ENCODE measurements at regions not wholly inside any gene's neighbourhood (a gene's known extent, or its start where the extent isn't known, plus 50 kb on each side); places are given as distances from the start of the nearest gene placed in this dataset.
"Not testable (repeated sequence)": the region's sequence is repeated elsewhere in the genome, so short reads cannot be mapped to it uniquely, and the experiment has no call there.

DNA sequence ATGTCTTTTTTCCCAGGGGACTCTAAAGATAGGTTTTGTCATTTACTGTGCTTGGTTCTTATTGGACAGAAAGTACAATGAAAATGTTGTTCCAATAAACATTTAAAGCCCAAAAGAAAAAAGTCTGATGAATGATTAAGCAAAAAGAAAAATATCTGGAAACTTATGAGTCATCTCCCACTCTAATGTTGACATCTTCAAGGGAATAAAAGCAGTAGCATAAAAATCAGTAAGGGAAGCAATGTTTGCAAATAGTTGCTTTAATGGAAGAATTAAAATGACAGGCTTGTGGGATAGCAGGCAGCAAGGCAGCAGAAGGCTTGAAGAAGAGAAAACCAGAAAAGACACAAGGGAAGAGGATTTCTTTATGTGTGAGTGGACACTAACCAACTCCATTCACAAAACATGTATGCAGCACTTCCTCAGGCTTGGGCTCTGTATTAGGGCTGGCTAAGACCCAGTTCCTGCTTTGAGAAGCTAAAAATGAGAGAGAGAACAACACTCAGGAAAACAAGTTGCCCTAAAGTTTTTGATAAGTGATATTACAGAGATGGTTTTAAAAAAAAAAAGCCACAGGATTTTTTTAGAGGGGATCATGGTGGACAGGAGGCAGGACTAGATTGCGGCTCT is 263.2 kb upstream of the NT5E start:
- no peak for DNase-seq

DNA sequence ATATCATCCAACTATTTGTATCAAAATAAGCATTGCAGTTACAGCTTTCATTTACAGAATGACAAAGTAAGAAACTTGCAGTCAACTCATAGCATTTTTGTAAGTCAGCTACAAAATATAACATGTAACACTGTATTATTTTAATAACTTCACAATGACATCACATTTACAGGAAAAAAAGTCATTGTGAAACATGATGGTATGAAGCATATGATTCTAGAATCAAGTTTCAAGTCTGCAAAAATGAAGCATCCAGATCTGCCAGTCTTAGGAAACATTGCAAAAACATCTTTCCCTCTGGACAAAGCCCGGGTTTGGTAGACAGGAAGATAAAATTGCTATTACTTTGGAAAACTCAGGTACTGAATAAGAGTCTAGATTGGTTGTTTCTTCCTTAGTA is 263.9 kb upstream of the NT5E start:
- DNase-seq = no peak

DNA sequence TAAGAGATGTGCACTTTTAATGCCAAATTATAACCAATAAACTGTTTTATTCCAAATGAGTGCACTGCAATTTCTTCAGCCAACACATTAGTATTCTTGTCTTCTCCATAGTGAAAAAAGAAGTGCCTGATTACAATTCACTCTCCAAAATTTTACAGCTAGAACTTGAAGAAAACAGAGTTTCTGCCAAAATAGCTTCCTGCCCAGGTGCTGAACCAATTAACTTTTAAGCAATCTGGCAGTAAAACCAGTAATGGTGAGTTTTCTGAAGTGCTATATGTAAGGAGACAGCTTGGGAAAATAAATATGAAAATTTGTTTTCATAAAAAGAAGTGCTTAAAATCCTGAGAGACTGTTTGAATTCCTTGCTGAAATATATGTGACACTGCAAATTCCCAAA is 266.0 kb upstream of the NT5E start:
- no peak for DNase-seq

DNA sequence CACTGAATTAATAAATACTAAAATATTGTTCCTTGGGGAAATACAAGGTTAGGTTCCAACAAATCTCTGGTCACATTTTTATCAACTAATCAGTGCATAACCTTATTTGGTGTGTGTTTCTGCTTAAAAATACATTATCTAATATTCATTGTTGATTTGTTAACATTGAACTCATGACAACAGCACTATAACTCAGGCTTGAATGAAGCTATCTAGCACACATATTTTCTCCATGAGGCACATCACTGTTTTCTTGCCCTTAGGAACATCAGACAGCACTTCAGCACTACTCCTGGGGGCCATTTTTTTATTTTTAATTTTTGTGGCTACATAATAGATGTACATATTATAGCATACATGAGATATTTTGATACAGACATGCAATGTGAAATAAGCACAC is 277.2 kb upstream of the NT5E start:
- no peak for DNase-seq

DNA sequence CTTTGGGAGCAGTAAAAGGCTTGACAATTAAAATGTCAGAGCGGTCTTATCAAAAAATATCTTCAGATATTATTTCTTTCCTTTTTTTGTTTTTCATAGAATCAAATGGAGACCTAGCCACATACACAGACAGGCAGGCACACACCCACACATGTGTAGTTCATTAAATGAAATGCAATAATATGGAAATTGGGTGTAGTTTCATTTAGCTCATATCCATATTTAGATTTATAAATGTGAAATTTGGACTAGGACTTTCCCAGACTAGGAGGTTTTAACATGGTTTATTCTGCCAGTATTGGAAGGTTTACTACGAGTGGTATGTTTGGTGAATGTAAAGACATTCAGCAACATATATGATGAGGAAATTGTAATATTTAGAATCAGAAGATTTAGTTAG is 277.7 kb upstream of the NT5E start:
- no peak for DNase-seq

DNA sequence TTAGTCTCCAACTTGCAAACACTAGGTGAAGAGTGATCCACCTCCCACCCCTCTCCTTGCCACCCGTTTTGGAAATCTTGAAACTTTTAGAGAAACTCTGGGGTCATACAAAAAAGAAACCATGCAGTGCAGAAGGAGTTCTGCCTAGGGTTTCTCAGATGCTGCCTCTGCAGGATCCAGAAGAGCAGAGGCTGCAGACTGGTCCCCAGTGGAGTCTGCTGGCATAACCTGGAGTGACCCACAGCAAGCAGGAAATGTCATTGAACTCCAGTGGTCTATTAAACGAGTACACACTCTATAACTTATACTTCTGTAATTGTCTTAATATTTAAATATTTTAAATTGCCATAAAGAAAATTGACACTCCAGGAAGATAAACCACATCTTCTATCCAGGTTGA is 280.7 kb upstream of the NT5E start:
- DNase-seq = no peak

DNA sequence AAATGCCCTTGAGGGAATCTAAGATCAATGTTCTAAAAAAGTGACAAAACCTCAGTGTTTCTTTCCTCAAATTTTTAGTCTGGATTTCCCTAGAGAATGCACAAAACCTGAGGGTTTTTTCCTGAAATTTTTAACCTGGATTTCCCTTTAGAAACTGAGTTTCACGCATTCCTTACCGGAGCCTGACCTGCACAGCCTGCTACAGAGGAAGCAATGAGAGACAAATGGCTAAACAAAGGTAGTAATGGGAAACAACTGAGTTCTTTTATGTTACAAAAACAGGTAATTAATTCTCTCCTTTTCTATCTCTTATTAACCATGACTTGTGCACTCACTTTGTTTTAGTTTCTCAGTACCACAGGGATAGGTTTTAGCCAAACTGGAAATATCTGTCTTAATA is 281.7 kb upstream of the NT5E start:
- DNase-seq = no peak

DNA sequence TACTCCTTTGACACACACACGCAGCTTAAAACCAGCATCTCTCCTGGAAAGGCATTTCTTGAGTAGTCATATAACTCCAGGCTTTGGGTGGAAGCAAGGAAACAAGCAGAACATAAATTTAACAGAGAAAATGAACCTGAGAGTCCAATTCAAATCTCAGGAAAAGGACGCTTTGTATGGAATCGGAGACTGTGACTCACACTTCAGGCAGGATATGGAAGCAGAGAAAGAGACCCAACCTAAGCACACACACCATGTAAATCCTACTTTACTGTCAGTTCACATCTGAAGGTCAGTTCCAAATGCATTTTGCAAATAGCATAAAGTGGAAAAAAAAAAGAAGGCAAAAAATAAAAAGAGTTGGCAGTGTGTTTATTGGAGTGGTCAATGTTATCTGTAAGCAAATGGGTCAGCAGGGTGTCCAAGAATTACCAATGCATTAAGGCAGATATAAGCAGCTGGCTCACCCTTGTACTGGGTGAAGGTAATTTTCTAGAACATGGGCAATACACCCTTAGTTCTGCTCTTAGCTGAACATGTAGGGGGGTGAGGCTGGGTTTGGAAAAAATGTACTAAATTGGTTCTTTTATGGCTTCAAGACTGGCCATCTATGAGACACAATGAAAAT is 283.7 kb upstream of the NT5E start:
- no peak for DNase-seq

DNA sequence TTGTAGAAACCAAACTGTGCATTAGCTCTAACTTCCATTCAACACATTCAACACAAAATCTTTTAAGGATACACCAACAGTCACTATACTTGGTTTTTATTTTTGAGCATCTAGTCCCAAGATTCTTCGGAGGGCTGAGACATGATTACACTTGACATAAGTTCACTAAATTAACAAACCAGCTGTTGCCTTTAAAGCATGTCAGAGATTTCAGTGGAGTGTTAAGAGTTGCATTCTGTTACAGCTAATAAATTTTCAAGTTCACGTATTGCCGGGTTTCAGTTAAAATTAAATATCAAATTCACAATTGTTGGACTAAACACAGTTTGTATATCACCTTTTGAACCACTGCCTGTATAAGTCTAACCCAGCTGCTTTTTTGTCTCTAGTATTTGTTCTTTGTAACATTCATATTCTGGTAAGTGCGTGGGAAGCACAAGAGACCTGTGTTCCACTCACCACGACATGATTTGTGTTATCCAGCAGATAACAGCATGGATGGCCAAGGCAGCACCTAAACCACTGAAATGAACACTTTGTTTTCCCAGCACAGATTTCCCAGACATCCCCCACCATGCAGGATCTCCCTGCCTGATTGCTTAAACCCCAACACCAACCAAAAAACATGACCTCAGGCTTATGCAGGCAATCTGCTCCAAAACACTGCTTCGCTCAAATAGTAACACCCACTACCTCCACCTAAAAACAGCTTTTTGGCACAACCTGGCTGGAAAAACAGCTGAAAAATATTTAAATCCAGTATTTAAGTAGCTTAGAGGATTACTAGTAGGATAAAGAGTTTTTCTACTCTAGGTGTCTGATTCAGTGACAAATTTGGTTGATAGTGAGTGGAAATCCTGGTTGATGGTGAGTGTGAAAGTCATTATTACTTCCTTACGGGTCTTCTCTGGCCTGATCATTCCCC is 286.5 kb upstream of the NT5E start:
- DNase-seq = no peak

DNA sequence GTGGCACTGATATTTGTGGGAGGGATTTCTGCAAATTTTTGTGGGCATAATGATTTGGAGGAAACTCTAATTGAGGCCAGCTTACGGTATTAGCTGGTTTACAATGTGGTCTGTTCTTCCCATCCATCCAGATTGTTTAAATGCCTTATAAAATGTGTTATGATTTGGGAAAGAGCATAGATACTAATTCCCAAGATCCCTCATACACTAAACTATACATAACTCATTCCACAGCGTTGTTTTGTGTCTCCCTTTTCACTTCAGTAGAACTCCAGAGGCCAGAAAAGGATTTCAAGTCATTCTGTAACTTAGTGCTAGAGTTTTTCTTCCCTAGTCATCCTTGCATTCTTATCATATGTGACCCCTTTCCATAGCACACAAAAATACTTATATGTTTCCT is 292.6 kb upstream of the NT5E start:
- DNase-seq = no peak

DNA sequence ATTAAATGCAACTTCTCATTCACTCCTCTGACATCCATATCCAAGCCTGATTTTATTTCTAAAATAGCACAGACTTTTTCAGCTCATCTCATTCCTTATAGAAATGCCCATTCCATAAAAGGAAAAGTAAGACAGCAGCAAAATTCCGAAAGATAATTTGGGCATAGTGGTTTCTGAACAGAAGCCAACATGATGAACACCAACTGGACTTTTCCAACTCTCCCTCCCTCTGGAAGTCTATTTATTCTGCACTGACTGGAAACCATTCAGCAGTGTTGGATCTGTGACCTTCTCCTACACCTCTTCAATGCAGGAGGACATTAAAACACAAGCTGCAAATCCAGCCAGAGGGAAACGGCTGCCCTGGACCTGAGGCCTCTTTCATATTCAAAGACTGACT is 306.2 kb upstream of the NT5E start:
- DNase-seq = no peak

DNA sequence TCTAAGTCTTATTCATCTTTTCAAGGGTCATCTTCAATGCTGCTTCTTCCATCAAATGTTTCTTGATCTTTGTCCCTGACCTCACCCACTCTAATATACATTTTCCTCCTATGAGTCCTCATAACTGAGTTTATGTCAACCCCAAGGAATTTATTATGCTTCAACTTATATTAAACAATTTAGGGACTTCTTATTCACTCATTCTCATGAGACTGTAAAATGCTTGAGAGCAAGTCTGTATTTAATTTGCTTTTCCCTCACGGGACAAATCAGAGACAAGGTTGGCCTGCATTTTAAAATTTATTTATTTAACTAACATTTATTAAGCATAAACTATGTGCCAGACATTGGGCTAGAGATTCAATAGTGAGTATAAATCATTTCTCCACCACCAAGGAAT is 312.0 kb upstream of the NT5E start:
- no peak for DNase-seq

DNA sequence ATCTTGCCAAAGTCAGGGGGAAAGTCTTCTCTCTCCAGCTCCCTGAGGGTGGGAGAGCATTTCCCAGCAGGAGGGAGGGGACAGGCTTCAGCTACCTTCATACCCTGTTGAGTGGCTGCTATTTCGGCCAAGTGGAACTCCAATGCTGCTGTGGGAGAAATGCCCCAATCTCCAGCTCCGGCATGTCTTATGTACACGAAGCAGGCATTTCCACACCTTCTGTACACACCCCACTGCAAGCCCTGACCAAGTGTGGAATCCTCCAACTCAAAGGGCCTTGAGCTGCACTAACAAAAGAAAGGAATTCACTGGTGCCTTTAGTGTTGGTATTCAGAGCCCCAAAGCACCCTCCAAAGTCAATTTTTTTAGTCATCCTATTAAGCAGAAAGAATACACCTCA is 313.6 kb upstream of the NT5E start:
- DNase-seq = no peak

DNA sequence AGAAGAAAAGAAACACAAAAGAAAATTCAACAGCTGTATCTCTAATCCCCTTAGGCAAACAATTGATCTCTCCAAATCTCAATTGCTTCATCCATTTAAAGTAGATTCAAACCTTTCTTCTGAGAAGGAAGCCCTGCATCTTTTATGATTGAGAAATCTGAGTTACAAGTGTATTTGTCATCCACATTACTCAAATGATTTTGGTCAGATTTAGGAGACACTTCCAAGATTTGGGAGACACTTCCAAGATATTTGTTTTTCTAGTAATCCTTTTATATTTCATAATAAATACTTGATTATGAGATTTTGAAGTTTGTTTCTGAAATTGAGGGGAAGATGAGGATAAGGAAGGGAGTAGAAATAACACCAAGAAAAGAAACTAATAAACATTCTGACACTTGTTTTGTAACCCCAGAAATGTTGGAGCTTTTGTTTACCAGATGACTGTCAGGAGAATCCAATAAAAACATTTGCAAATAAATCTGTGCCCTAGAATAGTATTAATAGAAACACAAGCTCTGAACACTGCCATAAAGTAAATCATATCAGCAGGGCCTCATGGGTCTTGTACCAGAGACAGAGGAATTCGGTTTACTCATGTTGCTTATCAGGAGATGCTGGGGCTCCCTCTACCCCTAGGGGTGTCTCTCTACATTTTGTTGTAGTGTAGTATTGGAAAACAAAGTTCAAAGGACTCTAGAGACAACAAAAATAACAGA is 314.3 kb upstream of the NT5E start:
- no peak for DNase-seq

DNA sequence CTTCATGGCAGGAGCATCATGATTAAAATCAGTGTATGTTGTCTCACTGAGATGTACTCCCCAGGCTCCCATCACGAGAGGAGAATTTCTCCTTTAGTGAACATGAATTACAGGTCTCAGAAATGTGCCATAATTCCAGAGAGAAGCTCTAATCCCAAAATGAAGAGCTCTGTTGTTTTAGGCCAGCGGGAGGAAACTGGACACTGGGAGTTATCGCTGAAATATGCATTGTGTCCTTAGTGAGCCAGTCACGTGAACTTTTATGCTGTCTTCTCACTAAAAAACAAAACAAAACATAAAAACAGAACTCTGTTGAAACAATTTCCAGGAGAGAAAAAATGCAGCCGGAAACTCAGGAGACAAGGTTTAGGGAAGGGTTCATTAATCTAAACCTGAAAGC is 315.7 kb upstream of the NT5E start:
- no peak for DNase-seq

DNA sequence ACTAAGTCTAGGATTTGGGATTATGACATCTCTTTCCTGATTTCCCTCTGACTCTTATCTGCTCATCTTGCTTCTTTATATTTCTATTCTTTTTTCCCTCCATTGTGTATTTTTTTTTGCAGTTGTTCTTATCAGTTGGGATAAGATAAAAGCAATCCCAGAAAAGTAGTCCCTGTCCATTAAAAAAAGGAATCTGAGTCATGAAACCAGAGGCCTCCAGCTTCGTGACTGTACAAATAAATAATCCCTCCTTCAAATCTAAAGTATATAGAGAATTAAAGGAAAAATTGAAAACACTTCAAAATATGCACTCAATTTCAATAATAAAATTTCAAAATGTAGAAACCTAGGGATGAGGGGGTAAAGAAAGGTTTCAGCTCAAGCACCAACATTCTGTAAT is 317.8 kb upstream of the NT5E start:
- DNase-seq = no peak

DNA sequence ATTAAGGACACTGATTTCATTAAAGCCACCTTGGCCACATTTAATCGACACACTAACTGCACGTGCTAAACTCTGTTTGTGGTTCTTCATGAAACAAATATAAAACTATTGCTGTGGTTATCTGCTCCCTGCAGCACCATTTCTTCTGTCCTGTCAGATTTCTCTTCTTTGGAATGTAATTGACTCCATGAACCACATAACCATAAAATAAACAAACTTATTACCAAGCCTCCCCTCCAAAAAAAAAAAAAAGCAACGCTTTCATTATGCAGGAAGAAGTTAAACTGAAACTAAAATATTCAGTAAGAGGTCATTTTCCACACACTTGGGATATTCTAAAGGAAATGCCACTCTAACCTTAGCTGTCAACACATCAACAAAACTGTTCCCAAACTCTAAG is 319.1 kb upstream of the NT5E start:
- no peak for DNase-seq

DNA sequence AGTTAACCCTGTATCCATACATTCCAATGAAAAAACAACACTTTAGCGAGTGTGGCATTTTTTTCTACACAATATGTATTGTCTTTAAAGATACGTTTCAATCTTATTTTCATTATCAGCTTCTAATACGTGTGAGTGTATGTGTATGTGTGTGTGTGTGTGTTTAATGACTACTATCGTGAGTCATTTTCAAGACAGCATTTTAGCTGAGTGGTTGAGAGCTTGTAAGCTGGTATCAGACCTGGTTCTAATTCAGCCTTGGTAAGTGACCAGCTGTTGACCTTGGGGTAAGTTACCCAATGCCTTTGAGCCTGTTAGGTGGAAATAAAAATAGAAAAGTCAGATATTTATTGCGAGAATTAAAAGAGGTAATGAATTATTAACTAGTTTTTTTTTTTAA is 320.0 kb upstream of the NT5E start:
- DNase-seq = no peak

DNA sequence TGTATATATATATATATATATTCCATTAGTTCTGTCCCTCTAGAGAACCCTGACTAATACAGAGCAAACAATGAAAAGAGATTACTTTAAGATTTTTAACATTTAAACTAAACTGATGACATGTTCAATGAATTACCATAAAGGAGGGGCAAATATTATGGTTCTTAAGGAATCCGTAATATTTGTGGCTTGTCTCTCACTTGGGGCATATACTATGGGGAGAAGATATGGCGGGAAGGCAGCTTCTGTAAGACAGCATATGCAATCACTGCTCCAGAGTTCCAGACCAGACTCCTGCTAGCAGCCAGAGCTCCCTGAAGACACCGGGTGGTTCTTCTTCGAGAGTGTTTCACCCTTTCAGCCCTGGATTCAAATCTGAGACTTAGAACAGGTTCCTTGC is 321.1 kb upstream of the NT5E start:
- no peak for DNase-seq

DNA sequence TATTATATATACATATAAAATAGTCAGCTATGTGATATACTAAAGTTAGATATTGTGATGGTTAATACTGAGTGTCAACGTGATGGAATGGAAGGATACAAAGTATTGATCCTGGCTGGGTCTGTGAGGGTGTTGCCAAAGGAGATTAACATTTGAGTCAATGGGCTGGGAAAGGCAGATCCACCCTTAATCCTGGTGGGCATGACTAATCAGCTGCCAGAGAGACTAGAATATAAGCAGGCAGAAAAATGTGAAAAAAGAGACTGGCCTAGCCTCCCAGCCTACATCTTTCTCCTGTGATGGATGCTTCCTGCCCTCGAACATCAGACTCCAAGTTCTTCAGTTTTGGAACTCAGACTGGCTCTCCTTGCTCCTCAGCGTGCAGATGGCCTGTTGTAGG is 321.6 kb upstream of the NT5E start:
- DNase-seq = not testable (repeated sequence)

DNA sequence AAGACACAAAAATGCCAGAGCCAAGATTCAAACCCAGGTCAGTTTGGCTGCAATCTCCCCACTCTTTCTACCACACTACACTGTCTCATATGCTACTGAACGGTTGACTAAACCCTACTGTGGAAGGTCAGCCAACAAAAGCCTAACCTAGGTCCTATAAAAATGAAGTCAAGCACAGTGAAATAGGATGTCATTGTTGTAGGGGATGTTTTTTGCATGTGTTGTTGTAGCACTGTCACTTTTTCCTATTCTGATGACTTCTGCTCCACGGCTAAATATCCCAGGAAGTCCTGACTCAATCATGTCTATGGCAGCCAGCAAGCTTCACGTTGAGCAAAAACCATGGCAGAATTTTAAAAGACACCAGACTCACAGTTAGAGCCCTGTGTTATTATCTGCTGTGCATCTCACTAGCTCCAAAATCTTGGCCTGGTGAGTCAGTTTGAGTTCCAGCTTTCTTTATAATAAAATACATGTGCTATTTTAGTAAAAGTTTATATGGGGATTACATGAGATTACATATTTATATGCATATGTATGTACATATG is 322.1 kb upstream of the NT5E start:
- DNase-seq = no peak

DNA sequence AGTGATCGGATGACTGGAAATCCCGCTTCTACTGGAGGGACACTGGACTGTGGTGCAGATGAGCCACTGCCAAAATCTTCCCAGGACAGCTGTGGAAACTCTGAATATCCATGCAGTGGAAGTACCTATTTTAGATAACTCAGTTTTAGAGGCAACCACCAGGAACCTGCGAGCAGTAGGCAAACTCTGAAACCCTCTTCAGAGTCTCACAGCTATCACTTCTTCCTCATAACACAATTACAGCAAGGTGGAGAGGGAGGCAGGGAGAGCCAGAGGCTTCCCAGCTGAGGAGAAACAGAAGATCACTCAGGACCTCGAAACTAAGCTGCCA is 322.8 kb upstream of the NT5E start:
- no peak for DNase-seq

DNA sequence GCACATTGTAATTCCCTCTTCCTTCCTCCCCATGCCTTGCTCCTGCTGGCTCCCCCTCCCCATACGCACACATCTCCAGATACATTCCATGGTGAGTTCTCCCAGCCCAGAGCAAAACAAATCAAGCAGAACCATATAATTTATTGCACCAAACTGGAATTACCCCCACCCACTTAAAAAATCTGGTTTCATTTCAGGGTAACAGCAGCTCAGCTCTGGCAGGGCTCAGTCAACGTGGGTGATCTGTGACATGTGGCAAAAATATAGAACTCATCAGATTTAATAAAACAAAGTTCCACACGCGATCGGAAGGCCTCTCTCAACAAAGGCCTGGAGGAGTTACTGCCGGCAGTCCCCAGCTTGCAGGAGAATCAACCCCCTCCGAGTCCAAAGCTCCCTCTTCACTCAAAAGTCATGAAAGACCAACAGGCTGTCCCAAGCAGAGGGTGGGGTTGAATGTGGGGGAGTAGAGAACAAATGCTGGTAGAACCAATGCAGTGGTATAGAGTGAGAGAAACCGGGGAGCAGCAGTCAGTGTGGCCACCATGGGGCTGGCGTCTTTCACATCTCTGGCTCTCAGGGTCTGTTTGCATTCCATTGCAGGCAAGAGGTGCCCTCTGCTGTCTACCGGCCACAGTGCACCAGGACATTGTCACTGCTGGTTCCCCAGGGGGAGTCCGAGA is 323.3 kb upstream of the NT5E start:
- DNase-seq = no peak

Measured in bone marrow (tissue), 2 donors.